HG03108 (cell line): ENCODE measurements at regions not wholly inside any gene's neighbourhood (a gene's known extent, or its start where the extent isn't known, plus 50 kb on each side); places are given as distances from the start of the nearest gene placed in this dataset.
"Not testable (repeated sequence)": the region's sequence is repeated elsewhere in the genome, so short reads cannot be mapped to it uniquely, and the experiment has no call there.

ENCODE experiments used
- ATAC-seq: cut with Tn5 transposase; IDR thresholded peaks from one replicate; pipeline ENCODE4 v1.9.1; 2021; ENCODE audit warnings: moderate library complexity; ENCODE audit not compliant: unreplicated experiment

DNA sequence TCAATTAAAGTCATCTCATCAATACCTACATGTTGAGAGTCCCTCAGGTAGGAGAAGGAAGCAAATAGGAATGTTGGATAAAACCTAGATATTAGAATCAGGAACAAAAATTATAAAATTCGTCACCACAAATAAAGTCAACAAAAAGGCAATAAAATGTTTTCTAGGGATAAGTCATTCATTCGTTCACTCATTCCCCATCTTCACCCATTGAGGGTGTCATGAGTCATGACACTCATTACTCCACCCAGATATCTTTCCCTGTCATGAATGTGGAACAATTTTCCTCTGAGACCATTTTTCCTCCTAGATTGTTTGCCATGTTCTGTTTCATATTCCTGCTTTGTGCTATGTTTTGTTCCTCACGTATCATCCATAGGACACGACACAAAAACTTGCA, 50.9 kb upstream of the OLIG3 start:
- ATAC-seq: no peak

DNA sequence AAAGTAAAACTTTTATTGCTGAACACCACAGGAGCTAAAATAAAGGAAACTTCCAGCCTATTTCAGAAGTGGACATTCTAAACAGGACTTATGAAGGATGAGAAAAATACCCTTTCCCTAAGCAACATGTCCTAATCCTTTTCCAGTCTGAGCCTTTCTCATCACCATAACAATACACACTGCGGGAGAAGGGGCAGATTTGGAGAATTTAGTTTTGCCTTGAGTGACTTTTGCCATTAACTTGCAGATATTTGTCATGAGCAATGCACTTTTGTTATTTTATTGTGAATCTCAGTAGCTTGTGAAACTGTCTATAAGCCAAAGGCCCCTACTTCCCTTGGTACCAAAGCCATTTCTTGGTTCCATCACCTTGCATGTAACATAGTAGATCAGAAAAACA, 53.0 kb upstream of the OLIG3 start:
- no peak for ATAC-seq

DNA sequence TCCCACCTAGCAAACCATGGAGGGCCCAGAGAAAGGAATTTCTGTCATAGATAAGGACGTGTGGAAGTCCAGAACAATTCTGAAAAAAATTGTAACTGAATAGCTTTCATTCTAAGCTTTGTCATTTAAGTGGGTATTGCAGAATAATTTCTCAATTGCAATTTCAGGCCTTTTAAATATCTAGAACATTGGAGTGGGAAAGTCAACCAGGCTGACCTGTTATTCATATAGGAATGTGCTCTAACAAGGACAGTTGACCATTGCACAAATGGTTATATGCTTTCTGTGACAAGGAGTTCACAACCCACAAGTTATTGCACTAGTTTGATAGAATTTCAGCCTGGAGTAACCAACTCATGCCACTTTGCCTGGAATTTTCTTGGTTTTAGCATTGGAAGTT, 53.4 kb upstream of the OLIG3 start:
- ATAC-seq: no peak

DNA sequence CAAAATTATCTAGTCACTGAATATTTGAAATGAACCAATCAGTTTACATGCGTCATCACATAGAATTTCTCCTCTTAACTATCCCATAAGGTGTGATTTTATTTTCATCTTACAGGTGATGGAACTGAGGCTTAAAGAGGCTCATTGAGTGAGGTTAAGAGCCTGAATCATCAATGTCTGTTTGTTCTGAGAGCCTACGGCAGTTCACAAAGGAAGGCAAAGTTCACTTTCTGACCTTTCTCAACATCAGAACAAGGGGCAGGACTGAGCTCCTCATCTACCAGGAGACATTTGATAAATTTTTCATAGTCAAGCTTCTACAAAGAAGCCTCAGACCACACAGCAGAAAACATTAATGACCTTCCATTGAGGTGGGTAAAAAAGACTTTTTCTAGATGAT, 54.9 kb upstream of the OLIG3 start:
- ATAC-seq: no peak

DNA sequence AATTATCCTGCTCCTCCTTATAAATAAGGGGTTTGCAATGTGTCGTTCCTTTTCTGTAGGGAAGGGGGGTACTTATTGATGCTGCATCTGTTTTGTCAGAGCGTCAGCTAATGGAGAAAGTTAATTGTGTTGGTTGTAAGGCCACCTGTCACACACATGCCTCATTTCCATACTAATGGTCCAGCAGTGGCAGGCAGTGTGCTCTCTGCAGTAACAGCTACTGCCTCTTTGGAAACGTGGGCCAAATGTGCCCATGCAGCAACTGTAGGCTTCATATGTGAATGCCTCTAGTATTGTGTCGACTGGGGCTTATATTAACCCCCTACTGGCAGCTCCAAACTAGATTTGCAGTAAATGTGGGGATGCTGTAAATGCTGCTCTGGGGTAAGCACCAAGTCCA, 56.3 kb upstream of the OLIG3 start:
- no peak for ATAC-seq

- no peak for ATAC-seq
Measured at GRCh38 chr6:137552146-137552545, 58.0 kb upstream of the OLIG3 start.

- no peak for ATAC-seq
Measured at GRCh38 chr6:137552809-137553208, 58.6 kb upstream of the OLIG3 start.

DNA sequence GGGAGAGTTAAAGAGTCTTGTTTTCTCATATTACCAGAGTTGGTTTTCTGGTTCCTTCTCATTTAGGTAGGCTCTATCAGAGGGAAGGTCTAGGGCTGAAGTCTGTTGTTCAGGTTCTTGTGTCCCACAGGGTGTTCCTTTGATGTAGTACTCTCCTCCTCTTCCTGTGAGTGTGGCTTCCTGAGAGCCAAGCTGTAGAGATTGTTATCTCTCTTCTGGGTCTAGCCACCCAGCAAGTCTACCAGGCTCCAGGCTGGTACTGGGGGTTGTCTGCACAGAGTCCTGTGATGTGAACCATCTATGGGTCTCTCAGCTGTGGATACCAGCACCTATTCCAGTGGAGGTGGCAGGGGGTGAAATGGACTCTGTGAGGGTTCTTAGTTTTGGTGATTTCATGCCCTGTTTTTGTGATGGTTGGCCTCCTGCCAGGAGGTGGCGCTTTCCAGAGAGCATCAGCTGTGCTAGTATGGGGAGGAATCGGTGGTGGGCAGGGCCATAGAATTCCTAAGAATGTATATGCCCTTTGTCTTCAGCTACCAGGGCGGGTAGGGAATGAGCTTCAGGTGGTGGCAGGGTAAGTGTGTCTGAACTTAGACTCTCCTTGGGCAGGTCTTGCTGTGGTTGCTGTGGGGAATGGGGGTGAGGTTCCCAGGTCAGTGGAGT, 65.5 kb upstream of the OLIG3 start:
- not testable (repeated sequence) for ATAC-seq

- ATAC-seq: no peak
Measured at GRCh38 chr6:137560184-137560563, 66.0 kb upstream of the OLIG3 start.

DNA sequence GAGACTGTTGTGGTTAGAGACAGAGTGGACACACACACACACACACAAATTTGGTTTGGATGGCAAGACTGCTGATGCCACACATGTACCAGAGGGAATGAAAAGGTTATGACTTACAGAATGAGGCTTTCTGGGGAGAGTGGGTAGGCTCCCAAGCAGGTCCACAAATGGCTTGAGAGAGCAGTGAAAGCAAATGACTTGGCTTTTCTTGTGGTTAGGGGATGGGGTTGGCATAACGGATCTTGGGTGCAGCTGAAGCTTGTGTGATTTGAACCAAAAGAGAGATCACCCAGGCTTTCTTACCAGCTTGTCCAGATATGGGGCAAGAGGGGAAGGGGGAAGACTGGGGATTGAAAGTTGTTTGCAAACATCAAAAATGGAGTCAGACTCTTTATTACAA, 73.9 kb upstream of the OLIG3 start:
- ATAC-seq: no peak

GRCh38 chr6:137570393-137570792, 76.2 kb upstream of the OLIG3 start:
- ATAC-seq: no peak

GRCh38 chr6:137571854-137572253, 77.7 kb upstream of the OLIG3 start:
- ATAC-seq: peak; percentile 64

- no peak for ATAC-seq
Measured at GRCh38 chr6:137573739-137574138, 79.5 kb upstream of the OLIG3 start.

DNA sequence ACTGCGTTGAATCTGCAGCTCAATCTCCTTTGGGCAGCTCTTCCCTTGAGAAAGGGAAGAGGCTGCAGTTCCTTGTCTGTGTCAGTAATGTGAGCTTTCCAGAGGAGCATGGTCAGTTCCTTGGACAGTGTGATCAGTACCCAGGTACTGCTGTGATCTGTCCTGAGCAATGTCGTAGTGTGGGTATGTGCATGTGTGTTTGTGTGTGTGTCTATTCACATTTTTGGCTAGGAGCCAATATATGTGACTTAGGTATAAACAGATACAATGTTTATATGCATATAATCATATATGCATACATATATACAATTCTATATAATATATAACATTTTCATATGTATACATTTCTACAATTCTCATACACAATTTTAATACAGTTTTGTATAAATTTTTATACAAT, 85.4 kb upstream of the OLIG3 start:
- no peak for ATAC-seq

DNA sequence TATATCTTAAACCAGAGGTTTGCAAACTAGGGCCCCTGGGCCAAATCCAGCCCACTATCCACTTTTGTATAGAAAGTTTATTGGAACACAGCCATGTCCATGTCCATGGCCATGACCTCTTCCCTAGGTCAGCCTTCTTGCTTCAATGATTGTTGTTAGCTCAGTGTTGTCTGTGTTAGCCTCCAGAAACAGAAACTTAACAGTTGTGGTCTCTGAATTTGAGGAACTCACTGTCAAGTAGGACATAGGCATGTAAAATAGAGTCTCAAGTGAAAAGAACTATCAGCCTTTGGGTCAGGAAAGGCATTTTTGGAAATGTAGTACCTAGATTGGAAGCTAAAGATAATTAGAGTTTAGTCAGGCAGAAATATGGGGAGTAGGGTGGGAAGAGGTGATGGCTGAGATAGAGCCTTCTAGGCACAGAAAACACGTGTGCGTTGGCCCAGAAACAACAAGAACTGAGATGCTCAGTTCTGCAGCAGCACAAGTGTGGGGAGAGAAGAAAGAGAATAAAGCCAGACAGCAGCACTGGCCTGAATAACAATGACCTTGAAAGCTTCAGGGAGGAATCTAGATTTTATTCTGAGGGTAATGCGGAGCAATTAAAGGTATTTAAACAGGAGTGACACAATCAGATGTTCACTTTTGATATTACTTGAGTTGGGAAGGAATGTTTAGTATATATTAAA, 87.0 kb upstream of the OLIG3 start:
- ATAC-seq: no peak

GRCh38 chr6:137583519-137583918, 89.3 kb upstream of the OLIG3 start:
- ATAC-seq: not testable (repeated sequence)

GRCh38 chr6:137588472-137588871, 94.3 kb upstream of the OLIG3 start:
- no peak for ATAC-seq

DNA sequence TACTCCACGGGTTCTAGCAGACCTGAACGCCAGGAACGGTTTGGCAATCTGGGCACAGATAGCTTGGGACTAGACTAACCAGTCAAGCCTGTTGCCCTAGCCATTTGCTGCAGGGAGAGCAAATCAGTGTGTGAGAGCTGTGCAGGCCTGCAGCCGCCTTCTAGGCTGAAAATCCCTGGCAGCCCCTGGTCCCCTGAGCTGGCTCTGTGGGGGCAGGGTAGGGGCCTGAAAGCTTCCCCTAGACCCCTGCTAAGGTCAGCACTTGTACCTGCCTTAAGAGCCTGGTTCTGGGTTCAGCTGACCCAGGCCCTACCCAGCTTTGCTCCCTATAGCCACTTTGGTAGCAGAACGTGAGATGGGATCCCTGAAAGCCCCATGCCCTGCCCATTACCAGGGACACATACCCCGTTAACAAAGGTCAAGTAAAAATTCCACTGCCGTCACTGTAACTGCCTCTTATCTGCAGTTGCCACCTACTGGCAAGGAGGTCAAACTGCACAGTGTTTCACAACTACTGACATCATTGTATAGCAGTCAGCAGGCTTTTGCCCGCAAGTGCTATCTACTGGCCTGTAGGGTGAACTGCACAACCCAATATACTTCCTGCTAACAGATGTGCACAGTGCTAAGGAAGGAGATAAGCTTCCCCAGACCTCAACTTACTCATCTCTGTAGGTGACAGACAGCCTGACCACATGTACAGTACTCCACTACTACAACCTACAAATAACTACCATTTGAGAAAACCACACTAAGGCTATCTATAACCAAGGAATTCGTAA, 95.1 kb upstream of the OLIG3 start:
- ATAC-seq: peak; percentile 93

DNA sequence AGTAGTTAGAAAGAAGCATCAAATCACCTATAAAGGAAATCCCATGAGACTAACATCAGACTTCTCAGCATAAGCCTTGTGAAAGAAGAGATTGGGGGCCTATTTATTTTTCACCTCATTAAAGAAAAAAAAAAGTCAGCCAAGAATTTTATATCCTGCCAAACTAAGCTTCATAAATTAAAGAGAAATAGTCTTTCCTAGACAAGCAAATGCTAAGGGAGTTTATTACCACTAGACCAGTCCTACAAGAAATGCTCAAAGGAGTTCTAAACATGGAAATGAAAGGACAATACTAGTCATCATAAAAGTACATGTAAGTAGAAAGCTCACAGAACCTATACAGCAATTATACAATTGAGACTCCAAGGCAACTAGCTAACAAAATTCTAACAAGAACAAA, 96.5 kb upstream of the OLIG3 start:
- no peak for ATAC-seq

- no peak for ATAC-seq
Measured at GRCh38 chr6:137601471-137601870, 107.3 kb upstream of the OLIG3 start.

GRCh38 chr6:137602313-137603197, 108.4 kb upstream of the OLIG3 start:
- ATAC-seq: no peak
